Right ventricle myocardium superior (tissue), 1 donor: ENCODE measurements at regions not wholly inside any gene's neighbourhood (a gene's known extent, or its start where the extent isn't known, plus 50 kb on each side); places are given as distances from the start of the nearest gene placed in this dataset.
"Not testable (repeated sequence)": the region's sequence is repeated elsewhere in the genome, so short reads cannot be mapped to it uniquely, and the experiment has no call there.

Source experiments
- ATAC-seq: fragments of 200-7000 bp; cut with Tn5 transposase; one replicate; pipeline ENCODE4 v1.9.1; 2020; ENCODE audit warnings: mild to moderate bottlenecking; ENCODE audit not compliant: poor library complexity
- DNase-seq: peaks from one replicate; pipeline ENCODE4 v3.0.0-alpha.2; 2020
- intact Hi-C: fragments of 100-400 bp; cut with DNase I; formaldehyde crosslinking; loops from one replicate; pipeline ENCODE4 v1.11.2; 2022
- donor health status: DM: no; HTN: yes; CAD: no; lungs with severe emphysema.

DNA sequence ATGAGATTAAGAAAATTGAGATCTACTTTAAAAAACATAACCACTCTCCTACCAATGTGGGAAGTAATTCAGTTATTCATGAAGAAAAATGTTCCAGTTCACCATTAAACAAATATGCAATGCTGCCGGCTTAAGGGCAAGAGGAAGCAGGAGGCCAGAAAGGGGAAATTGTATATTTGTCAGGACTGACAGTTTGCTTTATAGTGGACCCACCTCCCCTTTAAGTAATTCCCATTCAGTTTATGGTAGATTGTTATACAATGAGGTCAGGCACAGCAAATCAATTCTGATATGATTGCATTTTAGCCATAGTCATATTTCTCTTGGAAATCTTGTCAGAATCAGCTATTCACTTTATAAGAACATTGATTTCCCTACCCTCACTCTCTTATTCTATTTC lies 547.8 kb downstream of the FRK start:
- no peak for DNase-seq
- ATAC-seq: no peak
- intact Hi-C loops: no loop called here

DNA sequence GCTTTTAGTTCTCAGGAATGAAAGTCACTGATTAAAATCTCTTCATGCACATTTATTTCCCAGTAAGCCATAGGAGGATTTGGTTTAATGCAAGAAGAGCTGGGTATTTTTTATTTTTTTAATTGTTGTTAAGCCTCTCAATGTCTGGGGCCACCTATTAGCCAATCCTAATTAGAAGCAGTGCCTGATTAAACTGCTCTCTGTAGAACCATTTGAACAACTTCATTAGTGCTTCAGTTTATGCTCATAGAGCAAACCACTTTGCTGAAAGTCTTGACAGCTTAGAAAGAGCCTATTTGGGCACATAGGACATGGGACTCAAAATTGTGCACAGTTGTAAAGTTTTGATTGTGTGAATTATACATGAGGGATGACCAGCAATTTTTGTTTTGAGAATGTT lies 548.9 kb downstream of the FRK start:
- ATAC-seq: no peak
- no peak for DNase-seq
- intact Hi-C loops: no loop called here

- intact Hi-C loops, DNase-seq, ATAC-seq: not testable (repeated sequence)
Measured at GRCh38 chr6:115502432-115502831, 558.3 kb downstream of the FRK start.

DNA sequence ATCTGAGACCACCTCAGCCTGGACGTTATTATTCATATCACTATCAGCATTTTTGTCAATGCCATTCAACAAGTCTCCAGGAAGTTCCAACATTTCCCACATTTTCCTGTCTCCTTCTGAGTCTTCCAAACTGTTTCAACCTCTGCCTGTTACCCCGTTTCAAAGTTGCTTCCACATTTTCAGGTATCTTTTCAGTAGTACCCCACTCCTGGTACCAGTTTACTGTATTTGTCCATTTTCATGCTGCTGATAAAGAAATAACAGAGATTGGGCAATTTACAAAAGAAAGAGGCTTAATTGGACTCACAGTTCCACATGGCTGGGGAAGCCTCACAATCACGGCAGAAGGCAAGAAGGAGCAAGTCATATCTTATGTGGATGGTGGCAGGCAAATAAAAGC lies 565.5 kb downstream of the FRK start:
- intact Hi-C loops: no loop called here
- no peak for ATAC-seq
- no peak for DNase-seq

DNA sequence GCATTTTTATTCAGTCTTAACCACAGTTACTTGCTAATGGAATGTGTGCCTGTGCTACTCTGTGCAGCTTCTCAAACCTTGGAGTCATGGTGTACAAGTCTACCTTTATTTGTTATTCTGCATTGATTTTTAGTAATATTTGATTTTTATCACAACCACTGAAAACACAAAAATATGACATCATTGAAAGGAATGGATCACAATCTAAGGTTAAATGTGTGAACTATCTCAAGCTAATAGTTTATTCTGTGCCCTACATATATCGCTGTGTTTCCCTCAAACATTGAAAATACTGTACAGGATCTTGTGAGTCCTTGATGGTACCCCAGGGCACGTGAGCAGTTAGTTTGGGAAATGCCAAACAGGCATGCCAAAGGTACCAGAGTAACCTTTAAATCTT lies 573.4 kb downstream of the FRK start:
- DNase-seq (no peak), ATAC-seq (no peak)
- intact Hi-C loops: no loop called here

DNA sequence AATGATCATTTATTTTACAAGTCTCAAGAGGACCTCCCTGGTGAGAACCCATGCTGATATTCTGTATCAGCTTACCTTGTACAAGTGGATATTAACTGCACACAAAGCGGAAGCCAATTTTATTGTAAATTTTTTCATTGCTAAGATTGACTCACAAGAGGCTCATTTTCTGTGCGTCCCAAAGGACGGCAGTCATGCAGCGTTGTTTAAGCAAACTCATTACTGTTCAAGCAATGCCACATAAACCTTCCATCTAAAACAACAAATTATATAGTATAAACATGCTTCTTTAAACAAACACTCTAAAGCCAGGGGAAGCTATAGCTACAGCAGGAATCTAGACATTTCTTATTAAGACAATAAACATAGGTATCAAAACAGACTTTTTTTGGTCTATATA lies 575.3 kb downstream of the FRK start:
- no peak for ATAC-seq
- no peak for DNase-seq
- intact Hi-C loops: no loop called here

- DNase-seq, ATAC-seq, intact Hi-C loops: not testable (repeated sequence)
Measured at GRCh38 chr6:115480543-115480942, 580.1 kb downstream of the FRK start.

GRCh38 chr6:115474443-115475041 lies 586.1 kb downstream of the FRK start:
- intact Hi-C loops: no loop called here
- DNase-seq (no peak), ATAC-seq (no peak)

DNA sequence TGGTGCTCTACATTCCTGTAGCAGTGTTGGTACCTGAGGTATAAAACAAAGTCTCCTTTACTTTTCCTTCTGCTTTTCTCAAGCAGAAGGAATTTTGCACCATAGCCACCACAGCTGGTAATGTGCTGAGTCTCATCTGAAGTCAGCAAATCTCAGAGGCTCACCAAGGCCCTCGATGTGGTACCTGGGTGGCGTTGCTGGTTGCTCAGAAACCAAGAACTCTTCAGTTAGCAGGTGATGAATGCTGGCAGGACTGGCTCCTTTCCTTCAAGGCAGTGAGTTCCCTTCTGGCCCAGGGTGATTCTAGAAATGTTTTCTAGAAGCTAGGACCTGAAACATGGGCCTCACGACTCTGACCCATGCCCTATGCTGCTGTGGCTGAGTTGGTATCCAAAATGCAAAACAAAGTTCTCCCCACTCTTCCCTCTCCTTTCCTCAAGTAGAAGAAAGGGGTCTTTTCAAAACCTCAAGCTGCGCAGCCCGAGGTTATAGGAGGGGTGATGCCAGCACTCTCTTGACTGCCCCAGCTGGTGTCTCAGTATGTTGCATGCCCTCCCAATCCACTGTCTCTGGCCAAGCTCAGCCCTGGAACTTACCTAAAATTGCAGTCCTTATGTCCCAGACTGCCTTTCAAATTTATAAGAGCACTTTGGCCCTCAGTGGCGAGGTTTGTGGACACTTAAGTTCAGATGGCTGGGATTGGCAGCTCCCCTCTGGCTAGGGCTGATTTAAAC lies 592.3 kb downstream of the FRK start:
- DNase-seq: no peak
- intact Hi-C loops: no loop called here

GRCh38 chr6:115467726-115468125 lies 593.0 kb downstream of the FRK start:
- ATAC-seq: no peak
- intact Hi-C loops: no loop called here
- DNase-seq: no peak

More for the DNA sequence above, 592.3 kb downstream of the FRK start:
- ATAC-seq: no peak

DNA sequence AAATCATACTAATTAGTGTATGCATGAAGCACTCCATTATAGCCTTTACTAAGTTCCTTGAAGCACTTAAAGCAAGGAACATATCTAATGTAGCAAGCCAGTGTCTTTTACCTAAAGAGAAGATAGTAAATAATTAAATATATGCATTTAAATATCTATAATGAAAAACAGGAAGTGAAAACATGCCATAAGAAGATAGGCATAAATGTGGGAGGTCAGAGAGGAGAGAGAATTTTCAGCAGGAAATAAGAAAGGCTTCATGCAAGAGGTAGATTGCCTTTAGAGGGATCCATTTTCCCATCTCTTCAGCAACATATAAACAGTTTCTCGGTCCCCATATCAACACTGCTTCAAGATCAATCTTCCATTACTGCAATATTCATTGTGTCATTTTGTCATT lies 599.8 kb downstream of the FRK start:
- ATAC-seq: no peak
- no peak for DNase-seq
- intact Hi-C loops: no loop called here

DNA sequence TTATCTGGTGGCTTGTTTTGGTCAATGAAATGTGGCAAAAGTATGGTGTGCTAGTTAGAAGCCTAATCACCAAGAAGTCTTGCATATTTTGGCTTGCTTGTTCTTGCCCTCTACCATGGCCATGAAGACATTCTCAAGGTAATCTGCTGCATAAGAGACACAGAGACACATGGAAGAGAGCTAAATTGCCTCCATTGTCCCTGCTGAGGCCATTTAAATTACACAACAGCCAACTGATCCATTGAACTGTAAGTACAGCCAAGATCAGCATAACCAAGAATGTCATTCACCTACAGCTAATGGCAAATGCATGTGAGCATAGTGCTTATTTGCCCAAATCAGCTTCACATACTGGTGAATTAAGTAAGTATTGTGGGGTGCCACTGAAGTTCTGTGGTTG lies 603.8 kb downstream of the FRK start:
- DNase-seq (no peak), ATAC-seq (no peak)
- intact Hi-C loops: no loop called here

DNA sequence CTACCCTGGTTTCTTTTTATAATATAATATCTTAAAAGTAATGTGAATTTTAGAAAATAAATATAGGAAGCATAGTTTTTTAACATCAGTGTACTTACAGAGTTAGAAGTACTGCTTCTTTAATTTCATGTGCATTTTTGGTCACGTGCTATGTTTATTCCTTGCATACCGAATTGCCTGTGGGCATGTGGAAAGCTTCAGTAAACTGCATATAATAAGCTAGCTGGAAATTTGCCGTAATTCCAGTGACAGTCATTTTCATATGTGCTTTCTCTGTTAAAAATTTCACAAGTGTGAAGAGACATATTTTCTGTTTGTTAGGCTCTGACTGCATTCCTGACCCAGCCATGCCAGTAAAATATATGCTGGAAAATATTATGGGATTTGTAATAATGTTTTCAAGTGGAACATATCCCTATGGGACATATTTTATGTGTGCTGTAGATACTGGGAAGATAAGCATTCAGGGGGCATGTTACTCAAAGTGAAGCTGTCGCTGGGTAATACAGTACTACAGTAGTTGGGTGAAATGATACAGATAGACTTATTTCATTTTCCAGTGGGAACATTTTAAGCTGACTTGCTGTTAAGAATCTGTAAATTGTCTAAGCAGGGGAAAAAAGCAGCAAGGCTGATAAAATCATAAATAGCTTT lies 616.7 kb downstream of the FRK start:
- no peak for DNase-seq
- ATAC-seq: no peak
- intact Hi-C loops: no loop called here

DNA sequence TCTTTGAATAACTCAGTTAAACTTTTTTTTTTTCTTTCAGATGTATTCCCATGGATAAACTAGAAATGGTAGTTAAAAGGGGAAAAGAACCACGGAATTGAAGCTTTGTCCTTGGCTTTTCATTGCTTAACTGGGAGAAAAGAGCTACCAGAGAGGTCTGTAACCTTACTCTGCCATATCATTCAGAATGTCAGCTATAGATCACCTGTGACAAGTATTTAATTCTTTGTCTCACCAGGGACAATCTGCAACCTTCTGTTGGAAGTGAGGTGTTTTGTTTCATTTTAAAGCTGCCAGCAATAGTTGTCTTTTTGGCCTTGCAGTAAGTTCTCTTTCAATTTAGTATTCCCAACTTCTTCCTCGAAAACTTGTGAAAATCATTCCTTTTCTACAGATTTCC lies 618.4 kb downstream of the FRK start:
- DNase-seq (no peak), ATAC-seq (no peak)
- intact Hi-C loops: no loop called here

DNA sequence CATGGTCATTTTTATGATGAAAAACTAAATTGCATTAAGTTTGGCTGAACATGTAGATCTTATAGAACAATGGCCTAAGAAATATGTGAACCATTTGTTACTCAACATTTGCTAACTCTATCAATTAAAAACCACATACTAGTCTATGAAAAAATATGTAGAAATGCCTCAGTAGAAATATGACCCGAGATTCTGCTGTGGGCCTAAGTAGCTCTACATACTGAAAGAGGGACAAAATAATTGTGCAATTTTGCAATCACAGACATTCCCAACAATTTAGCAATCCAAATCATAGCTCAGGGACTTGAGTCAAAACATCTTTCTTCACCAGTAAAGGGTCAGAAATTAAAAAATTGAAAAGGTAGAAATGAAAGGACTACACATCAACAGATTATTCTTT lies 619.0 kb downstream of the FRK start:
- DNase-seq (no peak), ATAC-seq (no peak)
- intact Hi-C loops: no loop called here

- ATAC-seq (no peak), DNase-seq (no peak)
- intact Hi-C loops: no loop called here
Measured at GRCh38 chr6:115415378-115415777, 645.3 kb downstream of the FRK start.

GRCh38 chr6:115414916-115415315 lies 645.8 kb downstream of the FRK start:
- intact Hi-C loops, DNase-seq, ATAC-seq: not testable (repeated sequence)

DNA sequence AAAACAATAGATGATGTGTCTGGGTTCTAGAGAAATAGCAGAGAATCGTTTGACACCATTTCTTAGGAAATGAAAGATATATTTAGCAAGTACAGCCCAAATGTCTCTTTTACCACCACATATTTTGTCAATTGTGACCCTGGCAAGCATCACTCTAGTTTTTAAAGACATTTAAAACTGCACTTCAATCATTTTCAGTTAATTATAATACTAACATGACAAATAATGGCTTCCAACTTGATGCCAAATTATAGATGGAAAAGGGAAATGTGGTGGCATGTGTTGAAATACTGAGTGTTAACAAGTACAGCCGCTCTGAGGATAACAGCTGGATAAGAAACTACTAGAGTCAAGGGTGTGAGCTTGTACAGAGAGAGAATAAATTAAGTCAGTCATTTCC lies 648.9 kb downstream of the FRK start:
- DNase-seq (no peak), ATAC-seq (no peak)
- intact Hi-C loops: no loop called here

GRCh38 chr6:115404446-115404845 lies 656.2 kb downstream of the FRK start:
- DNase-seq (no peak), ATAC-seq (no peak)
- intact Hi-C loops: no loop called here

GRCh38 chr6:115398607-115399006 lies 662.1 kb downstream of the FRK start:
- ATAC-seq: no peak
- DNase-seq: no peak
- intact Hi-C loops: no loop called here
